ENCODE measurements at regions not wholly inside any gene's neighbourhood (a gene's known extent, or its start where the extent isn't known, plus 50 kb on each side); places are given as distances from the start of the nearest gene placed in this dataset.

DNA sequence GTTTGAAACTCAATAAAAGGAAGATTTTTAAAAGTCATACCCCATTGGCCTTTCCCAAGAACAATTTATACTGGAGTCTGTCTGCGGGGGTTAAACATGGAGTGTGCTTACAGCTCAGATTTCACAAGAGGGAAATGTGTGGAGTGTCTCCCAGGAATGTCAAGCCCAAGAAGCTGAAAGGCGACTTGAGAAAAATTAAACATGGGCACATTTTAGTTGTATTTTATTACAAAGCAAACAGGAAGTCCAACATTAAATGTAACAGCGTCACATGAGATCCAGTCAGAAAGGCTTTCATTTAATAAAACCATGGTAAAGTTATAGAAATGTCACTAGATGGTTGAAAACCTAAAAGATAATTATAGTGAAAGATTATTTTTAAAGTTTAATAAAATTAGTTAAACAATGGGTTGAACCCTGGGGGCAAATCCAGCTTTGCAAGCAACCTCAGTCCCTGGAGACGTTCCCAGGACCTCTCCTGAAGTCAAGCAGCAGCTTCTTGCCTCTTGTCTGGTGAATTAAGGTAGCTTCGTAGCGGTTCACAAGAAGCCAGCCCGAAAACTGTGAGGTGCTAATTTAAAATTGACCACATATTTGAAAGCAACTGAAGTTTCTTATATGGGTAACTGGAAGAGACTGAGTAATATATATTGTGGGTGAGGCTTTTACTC is 168.4 kb upstream of the EDNRA start:
- DNase-seq (ENCODE audit: low read depth in 3 of 3): no peak

GRCh38 chr4:147313108-147313507 is 167.8 kb upstream of the EDNRA start:
- DNase-seq (ENCODE audit: low read depth in 3 of 3): no peak

DNA sequence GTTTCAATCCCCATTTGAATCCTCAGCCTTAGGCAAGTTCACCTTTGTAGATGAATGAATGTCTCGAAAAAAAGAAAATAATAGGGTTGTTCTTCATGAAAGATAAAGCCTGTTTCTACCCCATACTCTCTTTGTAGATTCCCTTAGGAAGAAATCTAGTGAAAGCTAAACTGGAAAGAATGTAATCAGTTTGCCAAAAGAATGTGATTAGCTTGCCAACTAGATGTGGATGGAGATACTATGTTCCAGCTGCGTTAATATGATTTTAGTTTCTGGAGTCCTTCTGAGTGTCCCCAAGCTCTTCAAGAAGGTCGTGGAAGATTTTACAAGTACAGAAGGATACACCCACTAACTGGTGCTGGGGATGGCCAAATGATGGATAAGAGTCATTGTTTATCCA is 162.3 kb upstream of the EDNRA start:
- DNase-seq (ENCODE audit: low read depth in 3 of 3): no peak

DNA sequence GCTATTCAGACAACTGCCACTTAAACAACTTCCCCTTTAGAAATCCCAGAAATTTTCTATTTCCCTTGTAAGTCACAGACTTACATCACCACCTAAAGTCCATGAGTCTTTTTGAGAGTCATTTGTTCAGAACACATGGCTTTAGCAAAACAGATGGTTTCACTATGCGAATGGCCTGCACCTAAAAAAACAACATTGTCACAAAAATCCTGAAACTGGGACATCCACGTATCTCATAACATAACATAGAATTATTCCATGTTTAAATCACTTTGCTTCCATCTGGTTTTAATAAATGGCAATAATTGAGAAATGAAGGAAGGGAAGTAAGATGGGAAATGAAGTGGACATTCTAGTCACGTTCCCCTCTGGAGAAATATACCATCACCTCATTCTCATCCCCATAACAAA is 155.3 kb upstream of the EDNRA start:
- DNase-seq (ENCODE audit: low read depth in 3 of 3): no peak

DNA sequence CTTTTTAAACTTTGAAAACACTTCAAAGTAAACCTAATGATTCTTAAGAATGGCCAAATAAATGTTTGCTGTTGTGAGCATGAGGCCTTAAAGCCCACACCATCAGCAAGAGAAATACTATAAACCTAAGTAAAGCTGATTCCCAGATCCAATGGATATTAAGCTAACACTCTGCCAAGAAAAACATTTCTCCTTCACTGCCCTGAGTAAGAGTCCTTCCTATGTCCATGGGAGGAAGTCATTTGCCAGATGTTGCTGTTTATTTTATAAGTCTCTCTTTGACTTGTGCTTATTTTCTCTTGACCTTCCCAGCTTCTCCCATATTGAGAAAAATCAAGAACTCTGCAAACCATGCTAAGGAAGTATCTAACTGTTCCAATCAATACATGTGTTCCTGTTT is 154.3 kb upstream of the EDNRA start:
- no peak for DNase-seq (ENCODE audit: low read depth in 3 of 3)

DNA sequence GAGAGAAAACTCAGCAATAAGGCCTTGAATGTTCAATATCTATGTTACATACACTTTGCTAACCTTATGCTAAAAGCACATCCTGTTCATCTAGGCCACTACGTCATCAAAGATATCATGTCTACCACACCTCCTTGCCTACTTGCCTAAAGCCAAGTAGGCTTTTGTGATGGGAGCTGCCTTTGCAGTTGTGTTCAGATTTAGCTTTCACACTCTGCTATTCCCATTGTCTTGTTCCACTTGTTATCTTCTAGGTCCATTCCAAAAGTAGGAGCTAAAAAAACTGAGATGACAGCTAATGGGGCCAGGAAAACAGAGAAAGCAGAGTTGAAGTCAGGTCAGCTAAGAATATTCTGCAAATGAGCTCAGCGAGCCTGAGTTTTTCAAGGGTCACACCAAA is 153.6 kb upstream of the EDNRA start:
- no peak for DNase-seq (ENCODE audit: low read depth in 3 of 3)

DNA sequence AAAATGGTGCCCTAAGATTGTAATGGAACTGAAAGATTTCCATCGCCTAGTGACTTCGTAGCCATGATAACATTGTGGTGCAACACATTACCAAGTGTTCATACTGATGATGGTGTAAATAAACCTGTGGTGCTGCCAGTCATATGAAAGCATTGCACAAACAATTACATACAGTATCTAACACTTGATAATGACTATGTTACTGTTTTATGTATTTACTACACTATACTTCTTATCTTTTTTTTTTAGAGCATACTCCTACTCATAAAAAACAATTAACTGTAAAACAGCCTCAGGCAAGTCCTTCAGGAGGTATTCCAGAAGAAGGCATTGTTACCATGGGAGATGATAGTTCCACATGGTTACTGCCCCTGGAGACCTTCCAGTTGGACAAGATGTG is 152.7 kb upstream of the EDNRA start:
- no peak for DNase-seq (ENCODE audit: low read depth in 3 of 3)

DNA sequence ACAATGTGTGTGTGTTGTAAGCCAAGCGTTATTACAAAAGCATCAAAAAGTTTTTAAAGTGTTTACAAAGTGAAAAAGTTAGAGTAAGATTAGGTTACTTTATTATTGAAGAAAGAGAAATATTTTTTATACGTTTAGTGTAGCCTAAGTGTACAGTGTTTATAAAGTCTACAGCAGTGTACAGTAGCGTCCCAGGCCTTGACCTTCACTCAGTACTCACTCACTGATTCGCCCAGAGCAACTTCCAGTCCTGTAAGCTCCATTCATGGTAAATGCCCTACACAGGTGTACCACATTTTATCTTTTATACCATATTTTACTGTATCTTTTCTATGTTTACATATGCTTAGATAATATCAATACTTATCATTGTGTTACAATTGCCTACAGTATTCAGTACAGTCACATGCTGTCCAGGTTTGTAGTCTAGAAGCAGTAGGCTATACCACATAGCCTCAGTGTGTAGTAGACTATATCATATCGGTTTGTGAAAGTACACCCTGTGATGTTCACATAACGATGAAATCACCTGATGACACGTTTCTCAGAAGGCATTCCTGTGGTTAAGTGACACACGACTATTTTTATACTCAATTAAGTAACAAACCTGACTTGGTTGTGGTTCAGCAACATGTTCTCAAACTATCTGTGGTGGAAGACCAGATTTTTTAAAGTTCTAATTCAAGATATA is 152.0 kb upstream of the EDNRA start:
- no peak for DNase-seq (ENCODE audit: low read depth in 3 of 3)

DNA sequence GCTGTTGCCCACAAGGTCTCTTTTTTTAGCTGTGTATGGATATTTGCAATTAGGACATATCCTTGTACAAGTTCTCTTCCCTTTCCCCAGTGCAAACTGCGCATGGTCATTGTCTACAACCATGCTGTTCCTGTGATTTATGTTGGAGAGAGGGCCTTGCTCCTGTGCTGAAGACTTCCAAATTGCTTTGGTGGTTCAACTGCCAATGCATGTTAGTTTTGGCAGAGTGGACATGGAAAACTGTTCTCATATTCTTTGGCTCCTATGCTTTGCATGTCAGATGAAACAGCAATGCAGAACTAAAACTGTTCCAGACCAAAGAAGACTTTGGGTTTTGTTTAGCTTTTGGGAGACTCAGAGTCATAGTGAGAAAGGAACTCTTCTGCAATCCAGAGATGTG is 148.8 kb upstream of the EDNRA start:
- no peak for DNase-seq (ENCODE audit: low read depth in 3 of 3)

DNA sequence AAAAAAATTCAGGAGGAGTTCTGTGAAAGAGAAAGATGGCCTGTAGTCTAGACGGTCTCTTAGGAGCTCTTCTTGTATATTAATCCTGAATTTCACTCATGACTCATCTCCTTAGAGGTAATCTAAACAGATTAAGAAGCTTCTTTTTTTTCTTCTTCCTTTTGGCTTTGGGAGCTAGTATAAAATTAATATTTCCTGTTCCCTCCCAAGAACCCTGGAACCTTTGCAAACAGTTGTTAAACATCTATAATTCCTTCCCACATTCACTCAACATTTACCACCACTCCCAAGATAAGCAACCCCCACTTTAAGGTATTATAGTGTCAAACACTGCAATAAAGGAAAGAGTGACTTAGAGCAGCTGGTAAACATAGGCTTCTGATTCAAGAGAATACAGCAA is 146.4 kb upstream of the EDNRA start:
- no peak for DNase-seq (ENCODE audit: low read depth in 3 of 3)

- no peak for DNase-seq (ENCODE audit: low read depth in 3 of 3)
These were observed 145.7 kb upstream of the EDNRA start for GRCh38 chr4:147335183-147335582.

GRCh38 chr4:147336252-147336651 is 144.6 kb upstream of the EDNRA start:
- no peak for DNase-seq (ENCODE audit: low read depth in 3 of 3)

GRCh38 chr4:147339100-147339499 is 141.8 kb upstream of the EDNRA start:
- no peak for DNase-seq (ENCODE audit: low read depth in 3 of 3)

DNA sequence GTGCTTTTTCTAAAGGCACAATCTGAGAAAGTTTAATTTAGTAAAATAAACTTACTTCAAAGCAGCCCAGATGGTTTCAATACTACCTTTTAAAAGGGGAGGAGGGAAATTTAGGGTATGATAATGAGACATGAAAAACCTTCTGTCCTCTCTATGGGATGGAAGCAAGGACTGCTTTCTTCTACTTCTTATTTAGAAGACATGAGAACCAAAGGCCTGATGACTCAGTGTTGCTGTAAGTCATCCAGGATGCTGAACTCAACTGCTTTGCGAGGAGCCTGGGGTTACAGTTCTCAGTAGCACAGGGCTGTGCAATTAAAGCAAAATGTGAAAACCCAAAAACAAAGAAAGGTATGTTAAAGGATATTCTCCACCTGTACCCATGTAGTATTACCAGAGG is 140.8 kb upstream of the EDNRA start:
- no peak for DNase-seq (ENCODE audit: low read depth in 3 of 3)

- DNase-seq (ENCODE audit: low read depth in 3 of 3): no peak
These were observed 140.2 kb upstream of the EDNRA start for GRCh38 chr4:147340591-147341120.

DNA sequence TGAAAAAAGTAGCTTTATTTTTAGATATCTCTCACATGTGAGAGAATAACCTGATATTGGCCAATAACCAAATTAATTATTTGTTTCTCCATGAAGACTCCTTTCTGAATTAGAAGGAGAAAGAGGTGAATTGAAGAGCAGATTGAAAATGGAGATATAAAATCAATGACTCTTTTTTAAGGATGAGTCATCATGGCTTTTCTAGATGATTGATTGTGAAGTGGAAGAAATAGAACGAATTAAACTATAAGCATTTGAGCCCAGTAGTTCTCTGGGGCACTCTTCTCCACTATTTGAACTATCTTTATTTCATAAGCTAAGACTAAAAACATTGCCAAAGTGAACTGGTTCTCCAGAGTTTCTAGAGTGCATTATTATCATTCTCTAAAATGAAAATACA is 137.2 kb upstream of the EDNRA start:
- DNase-seq (ENCODE audit: low read depth in 3 of 3): no peak

DNA sequence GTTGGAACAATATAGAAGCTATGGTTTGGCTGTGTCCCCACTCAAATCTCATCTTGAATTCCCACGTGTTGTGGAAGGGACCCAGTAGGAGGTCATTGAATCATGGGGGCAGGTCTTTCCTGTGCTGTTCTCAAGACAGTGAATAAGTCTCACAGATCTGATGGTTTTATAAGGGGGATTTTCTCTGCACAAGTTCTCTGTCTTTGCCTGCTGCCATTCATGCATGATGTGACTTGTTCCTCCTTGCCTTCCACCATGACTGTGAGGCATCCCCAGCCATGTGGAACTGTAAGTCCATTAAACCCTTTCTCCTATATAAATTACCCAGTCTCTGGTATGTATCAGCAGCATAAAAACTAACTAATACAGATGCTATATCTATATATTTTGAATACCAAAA is 135.2 kb upstream of the EDNRA start:
- DNase-seq (ENCODE audit: low read depth in 3 of 3): no peak

DNA sequence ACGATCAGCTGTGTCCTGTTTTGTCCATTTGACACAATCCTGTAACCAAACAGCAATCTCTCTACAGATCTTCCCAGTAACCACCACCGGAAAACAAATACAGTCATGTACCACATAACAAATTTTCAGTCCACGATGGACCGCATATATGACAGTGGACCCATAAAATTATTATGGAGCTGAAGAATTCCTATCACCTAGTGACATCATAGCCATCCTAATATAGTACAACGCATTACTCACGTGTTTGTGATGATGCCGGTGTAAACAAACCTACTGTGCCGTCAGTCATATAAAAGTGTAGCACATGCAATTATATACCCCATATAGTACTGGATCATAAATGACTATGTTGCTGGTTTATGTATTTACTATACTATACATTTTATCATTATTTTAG is 133.7 kb upstream of the EDNRA start:
- no peak for DNase-seq (ENCODE audit: low read depth in 3 of 3)

DNA sequence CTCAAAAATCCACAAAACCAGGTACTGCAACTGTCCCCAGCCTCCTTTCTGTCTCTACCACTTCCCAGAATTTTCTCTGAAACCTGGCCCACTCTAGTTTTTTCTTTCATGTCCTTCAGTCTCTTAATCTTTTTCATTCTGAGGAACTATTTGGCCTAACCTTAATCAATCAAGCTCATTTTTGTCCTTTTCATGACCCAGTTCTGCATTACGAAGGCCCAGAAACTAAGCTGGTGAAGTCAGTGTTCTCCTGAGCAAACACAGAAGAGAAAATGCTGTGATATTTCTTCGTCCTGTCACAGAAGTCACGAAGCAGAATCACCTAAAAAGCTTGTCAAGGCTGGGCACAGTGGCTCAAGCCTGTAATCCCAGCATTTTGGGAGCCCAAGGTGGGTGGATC is 131.7 kb upstream of the EDNRA start:
- no peak for DNase-seq (ENCODE audit: low read depth in 3 of 3)

- no peak for DNase-seq (ENCODE audit: low read depth in 3 of 3)
These were observed 129.7 kb upstream of the EDNRA start for GRCh38 chr4:147351083-147351787.

DNA sequence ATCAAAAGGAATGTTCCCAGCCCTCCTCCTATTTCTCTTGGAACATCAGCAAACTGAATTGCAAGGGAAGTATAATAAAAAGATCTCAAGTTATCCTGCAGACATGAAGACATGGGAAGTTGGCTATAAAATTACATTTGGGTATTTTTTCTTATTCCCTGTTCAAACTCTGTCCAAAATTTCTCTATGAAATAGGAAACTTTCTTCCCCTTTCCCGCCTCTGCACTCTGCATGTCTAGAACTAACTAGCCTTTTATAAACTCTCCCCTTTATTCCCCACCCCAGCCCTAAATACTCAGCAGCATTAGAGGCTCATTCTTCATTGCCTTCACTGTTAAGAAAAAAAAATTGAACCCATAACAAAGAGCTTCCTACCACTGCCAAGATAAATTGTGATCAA is 126.7 kb upstream of the EDNRA start:
- DNase-seq (ENCODE audit: low read depth in 3 of 3): no peak

DNA sequence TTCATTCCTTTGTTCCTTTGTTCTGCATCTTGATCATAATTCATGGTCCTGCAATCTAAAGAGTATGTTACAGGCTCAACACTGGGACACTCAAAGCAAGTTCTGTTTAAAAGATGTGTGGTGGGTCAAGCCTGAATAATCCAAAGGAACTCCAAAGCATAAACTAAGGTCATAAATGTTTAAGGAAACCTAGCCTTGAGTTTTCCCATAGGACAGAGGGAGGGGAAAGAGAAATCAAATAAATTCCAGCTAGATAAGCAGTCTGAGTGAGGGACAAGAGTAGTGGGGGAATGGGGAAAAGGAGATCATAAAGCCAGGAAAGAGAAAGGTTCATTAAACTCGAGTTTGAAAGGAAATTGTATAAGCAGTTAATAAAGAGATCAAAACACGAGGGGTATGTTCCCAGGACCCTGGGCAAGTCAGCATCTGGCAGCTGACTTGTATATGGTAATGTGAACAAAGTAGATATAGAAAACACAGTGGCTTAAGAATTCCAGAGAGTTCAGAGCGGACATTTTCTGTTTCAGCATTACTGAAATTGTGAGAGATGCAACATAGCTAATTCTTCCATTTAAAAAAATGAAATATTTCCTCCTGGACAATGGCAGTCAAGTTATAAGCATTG is 125.8 kb upstream of the EDNRA start:
- DNase-seq (ENCODE audit: low read depth in 3 of 3): no peak

DNA sequence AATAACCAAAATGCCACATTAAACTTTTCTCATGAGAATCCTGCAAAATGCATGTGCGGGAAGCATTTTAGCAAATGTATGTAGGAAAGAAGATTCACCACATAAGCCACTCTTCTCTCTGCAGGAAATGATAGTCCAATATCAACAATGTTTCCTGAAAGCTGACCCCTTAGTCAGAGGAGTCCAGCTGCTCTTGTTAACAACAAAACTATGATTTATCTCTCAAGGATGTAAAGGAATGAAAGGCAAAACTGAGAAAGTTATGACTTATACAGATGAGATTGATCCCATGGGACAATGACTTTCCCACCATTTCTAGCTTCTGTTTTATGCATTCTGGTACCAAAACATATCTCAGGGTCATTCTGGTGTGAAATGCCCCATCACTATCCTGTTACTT is 125.0 kb upstream of the EDNRA start:
- no peak for DNase-seq (ENCODE audit: low read depth in 3 of 3)
